Fibroblast of lung (primary cell): ENCODE measurements at regions not wholly inside any gene's neighbourhood (a gene's known extent, or its start where the extent isn't known, plus 50 kb on each side); places are given as distances from the start of the nearest gene placed in this dataset.

Experiments
- CTCF ChIP-seq, 2 donors: IDR thresholded peaks in 1 of 2; conservative IDR thresholded peaks in 1 of 2; 1 replicate in 1 of 2; 2 replicates in 1 of 2; pipeline ENCODE4 v1.5.1; 2011 to 2012; ENCODE audit warnings: low read length in 2 of 2, control low read depth in 1 of 2, inconsistent platforms in 1 of 2, low read depth in 1 of 2, mild to moderate bottlenecking in 1 of 2
- EZH2 ChIP-seq: IDR thresholded peaks from 2 replicates; pipeline ENCODE4 v1.5.1; 2012; ENCODE audit warnings: low read length, control low read depth, mild to moderate bottlenecking; ENCODE audit errors: missing control alignments

GRCh38 chr4:99754756-99755155 lies 61.9 kb upstream of the DAPP1 start:
- TF ChIP-seq EZH2 (no peak), CTCF (conservative IDR thresholded peaks at IDR 0.05 in 1 of 2, IDR thresholded peaks at IDR 0.05 in 1 of 2; ENCODE audit: low read depth in 1 of 2, low read length in 2 of 2) (no peak)
